ENCODE measurements at regions not wholly inside any gene's neighbourhood (a gene's known extent, or its start where the extent isn't known, plus 50 kb on each side); places are given as distances from the start of the nearest gene placed in this dataset.

GRCh38 chr7:131919920-131920709, 363.7 kb upstream of the PODXL start (continued):
- TF ChIP-seq ATF6 (CRISPR knock-in tag; IDR thresholded peaks at IDR 0.05): no peak

- POLR2A ChIA-PET: no interaction called here
- CTCF ChIA-PET: interaction anchor here (5.5 kb wide), 1 partner anchor 52 kb away, joined by 41 read pairs; no protein-coding TSS in a partner anchor
- Mint-ChIP-seq H3K27ac (no peak overlapping the region), H3K9me3 (peaks cover 10% of the 10 kb centered on the region), H3K4me1 (peaks cover 3% of the 10 kb centered on the region; the same call in 1 of the 2 replicates), H3K4me3 (no peak overlapping the region), H3K27me3 (ENCODE audit: low read depth) (peaks cover 72% of the 10 kb centered on the region), H3K36me3 (peaks cover 10% of the 10 kb centered on the region)
- TF ChIP-seq ZNF138 (CRISPR knock-in tag; conservative IDR thresholded peaks at IDR 0.05) (no peak), ERG (CRISPR knock-in tag; IDR thresholded peaks at IDR 0.05) (no peak), ZNF317 (CRISPR knock-in tag; IDR thresholded peaks at IDR 0.05; ENCODE audit: borderline replicate concordance, low read depth) (no peak), ARID4B (CRISPR knock-in tag; IDR thresholded peaks at IDR 0.05; ENCODE audit: borderline replicate concordance) (no peak), ATF3 (CRISPR knock-in tag; conservative IDR thresholded peaks at IDR 0.05) (no peak), NR3C1 (CRISPR knock-in tag; conservative IDR thresholded peaks at IDR 0.05; ENCODE audit: low read depth) (no peak), E2F5 (CRISPR knock-in tag; IDR thresholded peaks at IDR 0.05) (no peak), ZNF396 (CRISPR knock-in tag; IDR thresholded peaks at IDR 0.05; ENCODE audit: borderline replicate concordance) (no peak), ZSCAN18 (CRISPR knock-in tag; IDR thresholded peaks at IDR 0.05) (no peak), CDX4 (CRISPR knock-in tag; IDR thresholded peaks at IDR 0.05; ENCODE audit: borderline replicate concordance) (no peak), SOX15 (CRISPR knock-in tag; IDR thresholded peaks at IDR 0.05) (no peak), HMGA2 (CRISPR knock-in tag; IDR thresholded peaks at IDR 0.05) (no peak), NR1H2 (CRISPR knock-in tag; IDR thresholded peaks at IDR 0.05) (no peak), ZNF219 (CRISPR knock-in tag; IDR thresholded peaks at IDR 0.05; ENCODE audit: borderline replicate concordance) (no peak), USF2 (CRISPR knock-in tag; IDR thresholded peaks at IDR 0.05) (no peak), JUN (CRISPR knock-in tag; IDR thresholded peaks at IDR 0.05) (no peak)
- ATAC-seq: no peak
- no peak for DNase-seq (ENCODE audit: low spot score)
These were observed 354.7 kb upstream of the PODXL start for GRCh38 chr7:131911112-131911511.
